Esophagus (tissue), 2 donors: ENCODE measurements at regions not wholly inside any gene's neighbourhood (a gene's known extent, or its start where the extent isn't known, plus 50 kb on each side); places are given as distances from the start of the nearest gene placed in this dataset.

Source experiments
- H3K27ac ChIP-seq, 2 donors: one replicate each; pipeline ENCODE4 v1.5.1; 2013; ENCODE audit warnings: low read depth in 2 of 2, mild to moderate bottlenecking in 2 of 2, inconsistent platforms in 1 of 2, low read length in 1 of 2, moderate library complexity in 1 of 2
- H3K27me3 ChIP-seq, 2 donors: one replicate each; pipeline ENCODE4 v1.6.1; 2013; ENCODE audit warnings: low read length in 2 of 2, control low read depth in 1 of 2, mild to moderate bottlenecking in 1 of 2; ENCODE audit not compliant: insufficient read depth in 2 of 2, control insufficient read depth in 1 of 2
- H3K36me3 ChIP-seq, 2 donors: one replicate each; pipeline ENCODE4 v1.6.1; 2013; ENCODE audit warnings: low read length in 1 of 2; ENCODE audit not compliant: control insufficient read depth in 2 of 2, insufficient read depth in 2 of 2
- H3K4me1 ChIP-seq, 2 donors: one replicate each; pipeline ENCODE4 v1.6.1; 2013; ENCODE audit warnings: low read length in 1 of 2; ENCODE audit not compliant: control insufficient read depth in 2 of 2, insufficient read depth in 2 of 2
- H3K4me3 ChIP-seq, 2 donors: one replicate each; pipeline ENCODE4 v1.5.1; 2013; ENCODE audit warnings: low read length in 2 of 2, mild to moderate bottlenecking in 2 of 2, low read depth in 1 of 2, moderate library complexity in 1 of 2
- H3K9me3 ChIP-seq, 2 donors: one replicate each; pipeline ENCODE4 v1.6.1; 2013; ENCODE audit warnings: mild to moderate bottlenecking in 2 of 2, low read depth in 1 of 2, low read length in 1 of 2, moderate library complexity in 1 of 2; ENCODE audit not compliant: control insufficient read depth in 2 of 2, insufficient read depth in 1 of 2
- WGBS, 2 donors: extraction: QIAGEN DNeasy Blood & Tissue Kit; methylation state at CpG; one replicate each; pipeline ENCODE4 v1.1.7; 2013; 5-methylcytosine and 5-hydroxymethylcytosine counted together
- donor health status: healthy with polysubstance abuse.
- donor health status: Bipolar disorder and iron deficiency.

GRCh38 chr21:38911484-38912101 lies 105.9 kb downstream of the ETS2 start:
- Histone ChIP-seq H3K4me3 (no peak overlapping the region), H3K36me3 (no peaks in the 10 kb centered on the region), H3K27ac (peak overlapping the region; percentile 97 to 99), H3K27me3 (no peaks in the 10 kb centered on the region), H3K9me3 (no peaks in the 10 kb centered on the region), H3K4me1 (peaks cover 8 to 39% of the 10 kb centered on the region in 2 donors)
- 64 to 73% methylated on average over 3 of the region's 3 CpGs for WGBS, 2 donors

- Histone ChIP-seq H3K4me3 (no peak overlapping the region), H3K27me3 (no peaks in the 10 kb centered on the region), H3K4me1 (peaks cover 10 to 40% of the 10 kb centered on the region in 2 donors), H3K9me3 (no peaks in the 10 kb centered on the region), H3K36me3 (no peaks in the 10 kb centered on the region), H3K27ac (peak overlapping the region; percentile 97 to 99)
- WGBS, 2 donors, result 47 to 49% methylated on average over 9 of the region's 9 CpGs
Measured at GRCh38 chr21:38910390-38911067, 104.8 kb downstream of the ETS2 start.

- H3K27me3 ChIP-seq, result no peaks in the 10 kb centered on the region
- H3K36me3 ChIP-seq, result no peaks in the 10 kb centered on the region
- 64 to 68% methylated on average over 7 of the region's 7 CpGs for WGBS, 2 donors
- H3K27ac ChIP-seq, result peak overlapping the region; percentile 97 to 99
- no peak overlapping the region for H3K4me3 ChIP-seq
- peaks cover 10 to 40% of the 10 kb centered on the region in 2 donors for H3K4me1 ChIP-seq
- H3K9me3 ChIP-seq, result no peaks in the 10 kb centered on the region
Measured at GRCh38 chr21:38909929-38910328, 104.2 kb downstream of the ETS2 start.

GRCh38 chr21:38909109-38909508 lies 103.4 kb downstream of the ETS2 start:
- whole genome bisulfite sequencing, 2 donors, result 95% methylated on average over 8 of the region's 8 CpGs
- H3K36me3 ChIP-seq, result no peaks in the 10 kb centered on the region
- no peak overlapping the region for H3K4me3 ChIP-seq
- peak overlapping the region; percentile 97 to 99 for H3K27ac ChIP-seq
- no peaks in the 10 kb centered on the region for H3K9me3 ChIP-seq
- peaks cover 10 to 36% of the 10 kb centered on the region in 2 donors for H3K4me1 ChIP-seq
- H3K27me3 ChIP-seq, result no peaks in the 10 kb centered on the region

GRCh38 chr21:38908537-38908936 lies 102.8 kb downstream of the ETS2 start:
- 58 to 68% methylated on average over 4 of the region's 4 CpGs for WGBS, 2 donors
- Histone ChIP-seq H3K27me3 (no peaks in the 10 kb centered on the region), H3K4me3 (no peak overlapping the region), H3K9me3 (no peaks in the 10 kb centered on the region), H3K36me3 (no peaks in the 10 kb centered on the region), H3K27ac (peak overlapping the region; percentile 97 to 99), H3K4me1 (peaks cover 10 to 34% of the 10 kb centered on the region in 2 donors)

GRCh38 chr21:38905752-38906151 lies 100.0 kb downstream of the ETS2 start:
- no peak overlapping the region for H3K4me3 ChIP-seq
- peak overlapping the region in 1 of 2 donors; percentile 63 for H3K27ac ChIP-seq
- H3K36me3 ChIP-seq, result no peaks in the 10 kb centered on the region
- no peaks in the 10 kb centered on the region for H3K9me3 ChIP-seq
- H3K4me1 ChIP-seq, result peaks cover 10 to 22% of the 10 kb centered on the region in 2 donors
- 75 to 81% methylated on average over 8 of the region's 8 CpGs for WGBS, 2 donors
- no peaks in the 10 kb centered on the region for H3K27me3 ChIP-seq

- Histone ChIP-seq H3K36me3 (no peaks in the 10 kb centered on the region), H3K9me3 (no peaks in the 10 kb centered on the region), H3K4me1 (peaks cover 10 to 22% of the 10 kb centered on the region in 2 donors), H3K4me3 (no peak overlapping the region), H3K27me3 (no peaks in the 10 kb centered on the region), H3K27ac (peak overlapping the region; percentile 70 to 92)
- WGBS, 2 donors, result 75 to 82% methylated on average over 4 of the region's 4 CpGs
Measured at GRCh38 chr21:38905328-38905727, 99.6 kb downstream of the ETS2 start.

GRCh38 chr21:38903690-38904139 lies 98.0 kb downstream of the ETS2 start:
- no peak overlapping the region for H3K4me3 ChIP-seq
- H3K27ac ChIP-seq, result peak overlapping the region; percentile 95 to 96
- 35 to 54% methylated on average over 13 of the region's 13 CpGs for WGBS, 2 donors
- no peaks in the 10 kb centered on the region for H3K27me3 ChIP-seq
- H3K36me3 ChIP-seq, result no peaks in the 10 kb centered on the region
- H3K9me3 ChIP-seq, result no peaks in the 10 kb centered on the region
- peaks cover 5 to 10% of the 10 kb centered on the region in 2 donors for H3K4me1 ChIP-seq

- H3K27me3 ChIP-seq, result no peaks in the 10 kb centered on the region
- H3K9me3 ChIP-seq, result no peaks in the 10 kb centered on the region
- 67 to 75% methylated on average over 9 of the region's 9 CpGs for WGBS, 2 donors
- no peaks in the 10 kb centered on the region for H3K36me3 ChIP-seq
- H3K27ac ChIP-seq, result peak overlapping the region; percentile 95 to 96
- no peak overlapping the region for H3K4me3 ChIP-seq
- H3K4me1 ChIP-seq, result peaks cover 5 to 9% of the 10 kb centered on the region in 2 donors
Measured at GRCh38 chr21:38902608-38903445, 97.1 kb downstream of the ETS2 start.
